IMR-90 (cell line): ENCODE measurements at regions not wholly inside any gene's neighbourhood (a gene's known extent, or its start where the extent isn't known, plus 50 kb on each side); places are given as distances from the start of the nearest gene placed in this dataset.
A peak's percentile ranks its signal among the peaks of the same experiment; 100 is the strongest.

Source experiments
- ATAC-seq: fragments of 200-7000 bp; cut with Tn5 transposase; 2 replicates; pipeline ENCODE4 v1.9.1; 2020; ENCODE audit warnings: low read depth, mild to moderate bottlenecking, moderate library complexity
- BruUV-seq: library from RNA; stranded (reverse); fragments of 400-500 nt; replicated peaks from 2 replicates; lab custom pipeline; 2021; lab: Mats Ljungman, UMichigan
- CTCF ChIA-PET: fragments of 300-600 bp; formaldehyde crosslinking; extraction: SDS; loops from one replicate; lab custom pipeline; 2021; ENCODE audit warnings: antibody characterized with exemption; lab: Yijun Ruan, JAX
- POLR2A ChIA-PET: fragments of 300-600 bp; sonication (Branson Sonifier 250); formaldehyde crosslinking; loops from one replicate; lab custom pipeline; 2022; ENCODE audit warnings: antibody characterized with exemption; ENCODE audit not compliant: unreplicated experiment; lab: Charles Lee
- DNase-seq: peaks from one replicate; pipeline ENCODE4 v3.0.0; 2013
- H2AFZ ChIP-seq: replicated peaks from 2 replicates; pipeline ENCODE3; 2013; ENCODE audit warnings: low read length, mild to moderate bottlenecking; ENCODE audit not compliant: poor library complexity
- H2AK5ac ChIP-seq: 2 replicates; pipeline ENCODE4 v1.6.1; 2013; ENCODE audit warnings: low read depth, low read length, inconsistent platforms
- H2AK9ac ChIP-seq: replicated peaks from 2 replicates; pipeline ENCODE3; 2013; ENCODE audit warnings: mild to moderate bottlenecking, low read depth, low read length, moderate library complexity; ENCODE audit not compliant: poor library complexity
- H2BK120ac ChIP-seq: 2 replicates; pipeline ENCODE4 v1.6.1; 2013; ENCODE audit warnings: low read depth, low read length, inconsistent platforms
- H2BK15ac ChIP-seq: 3 replicates; pipeline ENCODE4 v1.6.1; 2013; ENCODE audit warnings: low read depth, low read length, inconsistent platforms
- H2BK20ac ChIP-seq: 2 replicates; pipeline ENCODE4 v1.6.1; 2013; ENCODE audit warnings: low read depth, mild to moderate bottlenecking, inconsistent platforms, low read length, moderate library complexity
- H2BK5ac ChIP-seq: 2 replicates; pipeline ENCODE4 v1.6.1; 2013; ENCODE audit warnings: mild to moderate bottlenecking, low read depth, low read length, inconsistent platforms; ENCODE audit not compliant: poor library complexity, severe bottlenecking
- H3K14ac ChIP-seq: replicated peaks from 2 replicates; pipeline ENCODE4 v1.6.1; 2013; ENCODE audit warnings: low read depth, low read length, inconsistent platforms
- H3K18ac ChIP-seq: 2 replicates; pipeline ENCODE4 v1.6.1; 2013; ENCODE audit warnings: low read depth, low read length, control low read depth
- H3K23ac ChIP-seq: 2 replicates; pipeline ENCODE4 v1.6.1; 2013; ENCODE audit warnings: low read depth, low read length, inconsistent platforms
- H3K27ac ChIP-seq: 2 replicates; pipeline ENCODE4 v1.5.1; 2013; ENCODE audit warnings: mild to moderate bottlenecking, control low read depth, low read length; ENCODE audit not compliant: insufficient read depth
- H3K27me3 ChIP-seq: 2 replicates; pipeline ENCODE4 v1.6.1; 2013; ENCODE audit warnings: low read length; ENCODE audit not compliant: control insufficient read depth, insufficient read depth
- H3K36me3 ChIP-seq: 2 replicates; pipeline ENCODE4 v1.6.1; 2013; ENCODE audit warnings: low read length, mixed read lengths; ENCODE audit not compliant: control insufficient read depth, insufficient read depth
- H3K4ac ChIP-seq: 2 replicates; pipeline ENCODE4 v1.6.1; 2013; ENCODE audit warnings: low read depth, low read length, inconsistent platforms
- H3K4me1 ChIP-seq: 2 replicates; pipeline ENCODE4 v1.6.1; 2013; ENCODE audit warnings: low read length, mixed read lengths; ENCODE audit not compliant: control insufficient read depth, insufficient read depth
- H3K4me2 ChIP-seq: 2 replicates; pipeline ENCODE4 v1.6.1; 2013; ENCODE audit warnings: low read depth, mild to moderate bottlenecking, control low read depth, low read length, moderate library complexity
- H3K4me3 ChIP-seq: 2 replicates; pipeline ENCODE4 v1.5.1; 2013; ENCODE audit warnings: low read depth, mild to moderate bottlenecking, control low read depth, low read length, moderate library complexity; ENCODE audit not compliant: insufficient read depth
- H3K56ac ChIP-seq: 2 replicates; pipeline ENCODE4 v1.6.1; 2013; ENCODE audit warnings: low read length, inconsistent platforms; ENCODE audit not compliant: insufficient read depth; ENCODE audit errors: extremely low read depth
- H3K79me1 ChIP-seq, 2 experiments: 2 replicates each; pipeline ENCODE4 v1.6.1; 2013; ENCODE audit warnings: low read length in 2 of 2, inconsistent platforms in 1 of 2, low read depth in 1 of 2
- H3K9ac ChIP-seq: 2 replicates; pipeline ENCODE4 v1.6.1; 2013; ENCODE audit warnings: low read depth, low read length, control low read depth
- H3K9me1 ChIP-seq: 2 replicates; pipeline ENCODE4 v1.6.1; 2013; ENCODE audit warnings: low read length, inconsistent platforms; ENCODE audit not compliant: insufficient read depth
- H3K9me3 ChIP-seq: 2 replicates; pipeline ENCODE4 v1.6.1; 2013; ENCODE audit warnings: low read length; ENCODE audit not compliant: control insufficient read depth, insufficient read depth
- H4K20me1 ChIP-seq: 2 replicates; pipeline ENCODE4 v1.6.1; 2013; ENCODE audit warnings: low read length, inconsistent platforms; ENCODE audit not compliant: insufficient read depth
- H4K5ac ChIP-seq: 2 replicates; pipeline ENCODE4 v1.6.1; 2013; ENCODE audit warnings: mild to moderate bottlenecking, low read depth, low read length, control low read depth
- H4K8ac ChIP-seq, 2 experiments: 2 replicates each; pipeline ENCODE4 v1.6.1; 2013; ENCODE audit warnings: low read depth in 2 of 2, low read length in 2 of 2, control low read depth in 1 of 2, inconsistent platforms in 1 of 2
- H4K91ac ChIP-seq: 2 replicates; pipeline ENCODE4 v1.6.1; 2013; ENCODE audit warnings: low read depth, low read length, inconsistent platforms; ENCODE audit not compliant: insufficient read depth
- BHLHE40 ChIP-seq: fragments of 150-350 bp; IDR thresholded peaks from 2 replicates; pipeline ENCODE4 v1.6.1; 2016; ENCODE audit warnings: mild to moderate bottlenecking, low read depth, low read length
- CEBPB ChIP-seq: IDR thresholded peaks from 2 replicates; pipeline ENCODE4 v1.6.1; 2012; ENCODE audit warnings: low read depth, low read length, improper control_type of control experiment
- FOS ChIP-seq: fragments of 150-350 bp; IDR thresholded peaks from 2 replicates; pipeline ENCODE4 v1.6.1; 2016; ENCODE audit warnings: low read depth, low read length
- MAFK ChIP-seq: IDR thresholded peaks from 2 replicates; pipeline ENCODE4 v1.6.1; 2012; ENCODE audit warnings: low read depth, low read length, improper control_type of control experiment
- MAZ ChIP-seq: IDR thresholded peaks from 2 replicates; pipeline ENCODE4 v1.6.1; 2012; ENCODE audit warnings: low read depth, mild to moderate bottlenecking, low read length, improper control_type of control experiment, moderate library complexity, borderline replicate concordance
- NFE2L2 ChIP-seq: fragments of 150-350 bp; IDR thresholded peaks from 2 replicates; pipeline ENCODE4 v1.6.1; 2016; ENCODE audit warnings: low read depth, mild to moderate bottlenecking, low read length
- POLR2A ChIP-seq: IDR thresholded peaks from 2 replicates; pipeline ENCODE4 v1.6.1; 2012; ENCODE audit warnings: mild to moderate bottlenecking, low read depth, low read length
- RAD21 ChIP-seq: IDR thresholded peaks from 2 replicates; pipeline ENCODE4 v1.6.1; 2012; ENCODE audit warnings: low read length, improper control_type of control experiment
- RCOR1 ChIP-seq: IDR thresholded peaks from 2 replicates; pipeline ENCODE4 v1.6.1; 2012; ENCODE audit warnings: mild to moderate bottlenecking, low read length, improper control_type of control experiment; ENCODE audit not compliant: insufficient replicate concordance
- WGBS, 2 experiments: methylation state at CpG; one replicate each; pipeline versions ENCODE4 v1.1.5 to v1.1.7; 2013; ENCODE audit warnings: missing lambda C conversion rate in 2 of 2; ENCODE audit not compliant: insufficient read length in 1 of 2; ENCODE audit errors: extremely low coverage in 2 of 2; 5-methylcytosine and 5-hydroxymethylcytosine counted together
- dilution Hi-C: fragments of 300-500 bp; cut with HindIII; formaldehyde crosslinking; loops from one replicate; pipeline ENCODE4 v1.14.3; 2018; ENCODE audit warnings: low sequenced_read_pairs; ENCODE audit not compliant: unreplicated experiment
- in situ Hi-C: fragments of 300-500 bp; cut with MboI; formaldehyde crosslinking; loops from 3 replicates; pipeline ENCODE4 v1.14.3; 2019; ENCODE audit warnings: low sequenced_read_pairs, inconsistent platforms, mixed read lengths
- intact Hi-C: fragments of 100-400 bp; cut with micrococcal nuclease; formaldehyde crosslinking; loops from 2 replicates; pipeline ENCODE4 v1.10.0; 2022
- TF ChIP-seq, protein P1 (sequence below): fragments of 150-350 bp; IDR thresholded peaks from 2 replicates; pipeline ENCODE4 v1.6.1; 2017; ENCODE audit warnings: mild to moderate bottlenecking, antibody characterized with exemption, low read length, low read depth
- TF ChIP-seq, protein P2 (sequence below): conservative IDR thresholded peaks from 2 replicates; pipeline ENCODE4 v1.5.1; 2012; ENCODE audit warnings: mild to moderate bottlenecking, low read depth, low read length, improper control_type of control experiment

DNA sequence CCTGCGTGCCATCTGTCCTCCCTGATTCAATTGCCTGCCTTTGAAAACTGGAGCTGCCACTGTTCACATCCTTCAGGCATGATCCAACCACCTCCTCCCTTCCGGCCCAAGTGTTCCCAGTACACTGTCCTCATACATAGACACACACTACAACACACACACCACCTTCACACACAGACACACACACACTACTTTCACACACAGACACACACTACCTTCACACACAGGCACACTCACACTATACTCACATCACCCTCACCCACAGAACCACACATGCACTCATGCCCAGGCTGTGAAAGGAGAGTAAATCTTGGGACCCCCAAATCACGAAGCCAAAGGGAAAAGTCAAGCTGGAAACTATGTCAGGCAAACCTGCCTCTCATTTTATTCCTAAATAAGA, 109.4 kb upstream of the MYLIP start:
- no peak overlapping the region for H2BK120ac ChIP-seq
- ATAC-seq (no peak), DNase-seq (no peak)
- no peak overlapping the region for H3K4me3 ChIP-seq
- CTCF ChIA-PET: no interaction called here
- H4K20me1 ChIP-seq: no peaks in the 10 kb centered on the region
- no peaks in the 10 kb centered on the region for H3K27me3 ChIP-seq
- no peak overlapping the region for H2BK20ac ChIP-seq
- TF ChIP-seq NFE2L2 (no peak), POLR2A (no peak), BHLHE40 (no peak), CEBPB (no peak), FOS (no peak), RAD21 (no peak), MAZ (no peak), MAFK (no peak), RCOR1 (no peak)
- TF ChIP-seq, protein P1, sequence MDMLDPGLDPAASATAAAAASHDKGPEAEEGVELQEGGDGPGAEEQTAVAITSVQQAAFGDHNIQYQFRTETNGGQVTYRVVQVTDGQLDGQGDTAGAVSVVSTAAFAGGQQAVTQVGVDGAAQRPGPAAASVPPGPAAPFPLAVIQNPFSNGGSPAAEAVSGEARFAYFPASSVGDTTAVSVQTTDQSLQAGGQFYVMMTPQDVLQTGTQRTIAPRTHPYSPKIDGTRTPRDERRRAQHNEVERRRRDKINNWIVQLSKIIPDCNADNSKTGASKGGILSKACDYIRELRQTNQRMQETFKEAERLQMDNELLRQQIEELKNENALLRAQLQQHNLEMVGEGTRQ: no peak
- TF ChIP-seq, protein P2, sequence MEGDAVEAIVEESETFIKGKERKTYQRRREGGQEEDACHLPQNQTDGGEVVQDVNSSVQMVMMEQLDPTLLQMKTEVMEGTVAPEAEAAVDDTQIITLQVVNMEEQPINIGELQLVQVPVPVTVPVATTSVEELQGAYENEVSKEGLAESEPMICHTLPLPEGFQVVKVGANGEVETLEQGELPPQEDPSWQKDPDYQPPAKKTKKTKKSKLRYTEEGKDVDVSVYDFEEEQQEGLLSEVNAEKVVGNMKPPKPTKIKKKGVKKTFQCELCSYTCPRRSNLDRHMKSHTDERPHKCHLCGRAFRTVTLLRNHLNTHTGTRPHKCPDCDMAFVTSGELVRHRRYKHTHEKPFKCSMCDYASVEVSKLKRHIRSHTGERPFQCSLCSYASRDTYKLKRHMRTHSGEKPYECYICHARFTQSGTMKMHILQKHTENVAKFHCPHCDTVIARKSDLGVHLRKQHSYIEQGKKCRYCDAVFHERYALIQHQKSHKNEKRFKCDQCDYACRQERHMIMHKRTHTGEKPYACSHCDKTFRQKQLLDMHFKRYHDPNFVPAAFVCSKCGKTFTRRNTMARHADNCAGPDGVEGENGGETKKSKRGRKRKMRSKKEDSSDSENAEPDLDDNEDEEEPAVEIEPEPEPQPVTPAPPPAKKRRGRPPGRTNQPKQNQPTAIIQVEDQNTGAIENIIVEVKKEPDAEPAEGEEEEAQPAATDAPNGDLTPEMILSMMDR: no peak
- H3K79me1 ChIP-seq: no peaks in the 10 kb centered on the region
- no peak overlapping the region for H3K14ac ChIP-seq
- H4K91ac ChIP-seq: no peak overlapping the region
- H3K4me1 ChIP-seq: no peaks in the 10 kb centered on the region
- H2AK5ac ChIP-seq: no peak overlapping the region
- no peak overlapping the region for H3K4ac ChIP-seq
- H3K27ac ChIP-seq: no peak overlapping the region
- in situ Hi-C loops (no loop called here), dilution Hi-C loops (no loop called here), intact Hi-C loops (no loop called here)
- no peak overlapping the region for H3K9ac ChIP-seq
- H2BK5ac ChIP-seq: no peak overlapping the region
- no peak overlapping the region for H3K23ac ChIP-seq
- WGBS, 2 experiments: 83% methylated on average over 1 of the region's 3 CpGs; no CpG with 5 or more reads in 1 of the 2 experiments
- no peak overlapping the region for H3K56ac ChIP-seq
- H2AK9ac ChIP-seq: no peak overlapping the region
- no peak overlapping the region for H3K18ac ChIP-seq
- no peak overlapping the region for H4K8ac ChIP-seq
- no peaks in the 10 kb centered on the region for H3K36me3 ChIP-seq
- H4K5ac ChIP-seq: no peak overlapping the region
- no peaks in the 10 kb centered on the region for H3K9me1 ChIP-seq
- H3K9me3 ChIP-seq: no peaks in the 10 kb centered on the region
- H2BK15ac ChIP-seq: no peak overlapping the region
- H3K4me2 ChIP-seq: no peak overlapping the region
- POLR2A ChIA-PET: no interaction called here
- no TSS peak for BruUV-seq
- peak overlapping the region; percentile 14 for H2AFZ ChIP-seq
